K562 (cell line): ENCODE measurements at regions not wholly inside any gene's neighbourhood (a gene's known extent, or its start where the extent isn't known, plus 50 kb on each side); places are given as distances from the start of the nearest gene placed in this dataset.
A peak's percentile ranks its signal among the peaks of the same experiment; 100 is the strongest.

ENCODE experiments used
- ATAC-seq: fragments of 200-7000 bp; cut with Tn5 transposase; 3 replicates; pipeline ENCODE4 v1.9.1; 2020; ENCODE audit warnings: moderate library complexity
- BruUV-seq: library from RNA; stranded (reverse); fragments of 400-500 nt; replicated peaks from 2 replicates; lab custom pipeline; 2021; lab: Mats Ljungman, UMichigan
- CTCF ChIA-PET: fragments of 300-600 bp; formaldehyde crosslinking; extraction: SDS; loops from one replicate; lab custom pipeline; 2021; ENCODE audit warnings: low intra/inter-chr PET ratio; lab: Yijun Ruan, JAX
- POLR2A ChIA-PET: fragments of 300-600, 350-650 bp; sonication (Branson Sonifier 250); formaldehyde crosslinking; extraction: SDS; loops from one replicate; lab custom pipeline; 2021; ENCODE audit warnings: antibody characterized with exemption, inconsistent platforms; lab: Yijun Ruan, JAX
- DNase-seq, 4 experiments: peaks; one replicate each; pipeline versions ENCODE4 v3.0.0 to v3.0.0-alpha.2; 2011 to 2018; ENCODE audit warnings: low spot score in 3 of 4, mixed read lengths in 3 of 4; ENCODE audit errors: extremely low read depth in 1 of 4
- FAIRE-seq: peaks from 2 replicates; lab custom pipeline; 2011; peaks lifted over from hg19 to GRCh38; lab: Jason Lieb, UNC
- H2AFZ ChIP-seq: 2 replicates; pipeline ENCODE4 v1.6.0; 2011; ENCODE audit warnings: low read depth, low read length, control low read depth, inconsistent platforms
- H3K27ac ChIP-seq: fragments of 200-600 bp; 3 replicates; pipeline ENCODE4 v1.8.0; 2011; ENCODE audit warnings: low read depth, mild to moderate bottlenecking, control low read depth, inconsistent platforms, low read length, moderate library complexity, mixed read lengths; ENCODE audit errors: extremely low read depth
- H3K27me3 ChIP-seq, 2 experiments: fragments of 300-600 bp in 1 of 2; 2 replicates in 1 of 2; 3 replicates in 1 of 2; pipeline versions ENCODE4 v1.6.0 to v1.8.0; 2011; ENCODE audit warnings: inconsistent platforms in 2 of 2, low read length in 2 of 2, mild to moderate bottlenecking in 1 of 2, mixed read lengths in 1 of 2, moderate library complexity in 1 of 2; ENCODE audit not compliant: control insufficient read depth in 2 of 2, insufficient read depth in 2 of 2
- H3K36me3 ChIP-seq: fragments of 300-600 bp; 3 replicates; pipeline ENCODE4 v1.8.0; 2011; ENCODE audit warnings: mild to moderate bottlenecking, low read length, inconsistent platforms; ENCODE audit not compliant: control insufficient read depth, insufficient read depth
- H3K4me1 ChIP-seq, 2 experiments: fragments of 200-600 bp in 1 of 2; replicated peaks in 1 of 2; 2 replicates in 1 of 2; 3 replicates in 1 of 2; pipeline versions ENCODE4 v1.5.1 to v1.8.0; 2011; ENCODE audit warnings: inconsistent platforms in 2 of 2, low read length in 2 of 2, mild to moderate bottlenecking in 1 of 2, mixed read lengths in 1 of 2, moderate library complexity in 1 of 2; ENCODE audit not compliant: control insufficient read depth in 2 of 2, insufficient read depth in 2 of 2
- H3K4me2 ChIP-seq: 2 replicates; pipeline ENCODE4 v1.6.1; 2011; ENCODE audit warnings: low read length, control low read depth, inconsistent platforms, mixed read lengths; ENCODE audit not compliant: insufficient read depth
- H3K4me3 ChIP-seq: fragments of 200-600 bp; sonication (generic), shearing (Covaris generic); 2 replicates; pipeline ENCODE4 v1.5.1; 2016; ENCODE audit warnings: control low read depth, inconsistent platforms
- H3K79me2 ChIP-seq: fragments of 200-600 bp; 3 replicates; pipeline ENCODE4 v1.8.0; 2011; ENCODE audit warnings: low read length, inconsistent platforms; ENCODE audit not compliant: control insufficient read depth, insufficient read depth
- H3K9ac ChIP-seq, 2 experiments: 2 replicates each; pipeline versions ENCODE4 v1.6.0 to v1.6.1; 2011; ENCODE audit warnings: low read depth in 2 of 2, low read length in 2 of 2, control low read depth in 1 of 2, inconsistent platforms in 1 of 2, mild to moderate bottlenecking in 1 of 2, mixed read lengths in 1 of 2; ENCODE audit not compliant: insufficient read depth in 1 of 2
- H3K9me1 ChIP-seq: one replicate; pipeline ENCODE4 v1.6.0; 2011; ENCODE audit warnings: inconsistent platforms, mild to moderate bottlenecking, low read length, moderate library complexity; ENCODE audit not compliant: control insufficient read depth, insufficient read depth
- H3K9me3 ChIP-seq: replicated peaks from 2 replicates; pipeline ENCODE4 v1.5.1; 2011; ENCODE audit warnings: low read depth, low read length, inconsistent platforms; ENCODE audit not compliant: control insufficient read depth, insufficient read depth
- H4K20me1 ChIP-seq: replicated peaks from 2 replicates; pipeline ENCODE4 v1.6.1; 2011; ENCODE audit warnings: low read length, inconsistent platforms, mixed read lengths; ENCODE audit not compliant: control insufficient read depth, insufficient read depth
- CBFA2T2 ChIP-seq: fragments of 450-650 bp; conservative IDR thresholded peaks from 2 replicates; pipeline ENCODE4 v1.6.1; 2017; ENCODE audit warnings: mild to moderate bottlenecking
- DNMT1 ChIP-seq: fragments of 450-650 bp; IDR thresholded peaks from 2 replicates; pipeline ENCODE4 v1.6.1; 2016; ENCODE audit warnings: antibody characterized with exemption, mild to moderate bottlenecking
- ELF1 ChIP-seq: fragments of 200-800 bp; sonication (Bioruptor generic); IDR thresholded peaks from 2 replicates; pipeline ENCODE4 v1.6.1; 2016; ENCODE audit warnings: missing genetic modification characterization, missing compliant biosample characterization
- HMG20A ChIP-seq: fragments of 450-650 bp; formaldehyde crosslinking; conservative IDR thresholded peaks from 2 replicates; pipeline ENCODE4 v1.4.0; 2020; ENCODE audit warnings: mild to moderate bottlenecking, mixed read lengths
- KAT2B ChIP-seq: IDR thresholded peaks from one replicate; pipeline ENCODE4 v1.6.1; 2012; ENCODE audit warnings: low read depth, mild to moderate bottlenecking, control low read depth, inconsistent platforms, low read length, moderate library complexity
- SMARCC2 ChIP-seq: fragments of 450-650 bp; IDR thresholded peaks from 2 replicates; pipeline ENCODE4 v1.6.1; 2017; ENCODE audit warnings: antibody characterized with exemption, moderate library complexity, mild to moderate bottlenecking, low read depth
- STAT5B ChIP-seq: fragments of 250-450 bp; sonication (Bioruptor Pico); IDR thresholded peaks from 2 replicates; pipeline ENCODE4 v1.8.0; 2021; ENCODE audit warnings: mild to moderate bottlenecking, inconsistent platforms
- TOE1 ChIP-seq, 2 experiments: fragments of 450-650 bp in 1 of 2; sonication (generic) in 1 of 2; formaldehyde crosslinking in 1 of 2; IDR thresholded peaks; 2 replicates each; pipeline versions ENCODE4 v1.7.1 to v1.8.0; 2016 to 2022; ENCODE audit warnings: borderline replicate concordance in 2 of 2, mild to moderate bottlenecking in 2 of 2, antibody characterized with exemption in 1 of 2, inconsistent platforms in 1 of 2, low read depth in 1 of 2, missing genetic modification reagents in 1 of 2, moderate library complexity in 1 of 2
- ZNF23 ChIP-seq: fragments of 250-450 bp; sonication (Bioruptor Pico); IDR thresholded peaks from 2 replicates; pipeline ENCODE4 v1.4.0; 2020; ENCODE audit warnings: mild to moderate bottlenecking
- ZNF316 ChIP-seq: fragments of 450-650 bp; IDR thresholded peaks from 2 replicates; pipeline ENCODE4 v1.6.1; 2016
- WGBS: fragments of 100-300 bp; shearing (Covaris generic); methylation state at CpG from one replicate; pipeline ENCODE4 v1.1.6; 2016; ENCODE audit warnings: low coverage, mixed read lengths; ENCODE audit not compliant: insufficient coverage; ENCODE audit errors: missing lambda C conversion rate; 5-methylcytosine and 5-hydroxymethylcytosine counted together
- in situ Hi-C: fragments of 300-500 bp; cut with MboI; formaldehyde crosslinking; loops from 4 replicates; pipeline ENCODE4 v1.15.0; 2018; ENCODE audit warnings: inconsistent platforms, mixed read lengths
- intact Hi-C: fragments of 100-400 bp; cut with micrococcal nuclease; formaldehyde crosslinking; loops from 2 replicates; pipeline ENCODE4 v1.14.2; 2022
- TF ChIP-seq, protein P1 (sequence below): IDR thresholded peaks from 3 replicates; pipeline ENCODE4 v1.6.1; 2011; ENCODE audit warnings: borderline replicate concordance, mild to moderate bottlenecking; ENCODE audit not compliant: insufficient read length, insufficient read depth
- TF ChIP-seq, protein P2 (sequence below): fragments of 450-650 bp; formaldehyde crosslinking; IDR thresholded peaks from 2 replicates; pipeline ENCODE4 v1.4.0; 2020; ENCODE audit warnings: mild to moderate bottlenecking, moderate library complexity
- TF ChIP-seq, protein P3 (sequence below): fragments of 450-650 bp; IDR thresholded peaks from 2 replicates; pipeline ENCODE4 v1.6.1; 2018; ENCODE audit not compliant: partially characterized antibody
- TF ChIP-seq, protein P4 (sequence below): fragments of 250-450 bp; sonication (Bioruptor Pico); IDR thresholded peaks from 2 replicates; pipeline ENCODE4 v1.9.0; 2021; ENCODE audit warnings: mild to moderate bottlenecking

DNA sequence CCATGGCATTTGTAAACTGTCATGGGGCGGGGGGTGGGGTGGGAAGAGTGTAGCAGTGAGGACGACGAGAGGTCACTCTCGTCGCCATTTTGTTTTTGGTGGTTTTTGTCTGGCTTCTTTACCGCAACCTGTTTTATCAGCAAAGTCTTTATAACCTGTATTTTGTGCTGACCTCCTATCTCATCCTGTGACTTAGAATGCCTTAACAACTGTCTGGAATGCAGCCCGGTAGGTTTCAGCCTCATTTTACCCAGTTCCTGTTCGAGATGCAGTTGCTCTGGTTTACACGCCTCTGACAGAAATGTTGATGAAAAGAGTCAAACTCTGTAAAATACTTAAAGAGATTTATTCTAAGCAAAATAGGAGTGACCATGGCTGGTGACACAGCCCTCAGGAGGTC is 852.0 kb downstream of the DACH1 start:
- Histone ChIP-seq H3K36me3 (no peaks in the 10 kb centered on the region), H3K4me3 (no peak overlapping the region), H3K4me1 (no peaks in the 10 kb centered on the region), H3K4me2 (no peak overlapping the region), H3K27me3 (no peaks in the 10 kb centered on the region), H4K20me1 (no peaks in the 10 kb centered on the region), H3K79me2 (no peaks in the 10 kb centered on the region), H2AFZ (no peak overlapping the region), H3K9ac (no peak overlapping the region), H3K9me1 (no peaks in the 10 kb centered on the region), H3K27ac (no peak overlapping the region), H3K9me3 (no peaks in the 10 kb centered on the region)
- ChIA-PET CTCF (no interaction called here), POLR2A (no interaction called here)
- DNase-seq (peak in 1 of 4 experiments; percentile 1), ATAC-seq (no peak), FAIRE-seq (no peak)
- intact Hi-C loops = no loop called here
- 0% methylated on average over 2 of the region's 9 CpGs for WGBS
- TF ChIP-seq HMG20A (CRISPR knock-in tag) (no peak), KAT2B (no peak), SMARCC2 (no peak), DNMT1 (no peak), TOE1 (IDR thresholded peaks at IDR 0.05; ENCODE audit: borderline replicate concordance) (no peak), TOE1 (CRISPR knock-in tag; IDR thresholded peaks at IDR 0.05; ENCODE audit: borderline replicate concordance, low read depth) (no peak), ZNF23 (CRISPR knock-in tag) (no peak), STAT5B (CRISPR knock-in tag) (no peak), CBFA2T2 (no peak), ZNF316 (no peak), ELF1 (tag) (no peak)
- TF ChIP-seq, protein P1, sequence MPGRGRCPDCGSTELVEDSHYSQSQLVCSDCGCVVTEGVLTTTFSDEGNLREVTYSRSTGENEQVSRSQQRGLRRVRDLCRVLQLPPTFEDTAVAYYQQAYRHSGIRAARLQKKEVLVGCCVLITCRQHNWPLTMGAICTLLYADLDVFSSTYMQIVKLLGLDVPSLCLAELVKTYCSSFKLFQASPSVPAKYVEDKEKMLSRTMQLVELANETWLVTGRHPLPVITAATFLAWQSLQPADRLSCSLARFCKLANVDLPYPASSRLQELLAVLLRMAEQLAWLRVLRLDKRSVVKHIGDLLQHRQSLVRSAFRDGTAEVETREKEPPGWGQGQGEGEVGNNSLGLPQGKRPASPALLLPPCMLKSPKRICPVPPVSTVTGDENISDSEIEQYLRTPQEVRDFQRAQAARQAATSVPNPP = no peak
- TF ChIP-seq, protein P2, sequence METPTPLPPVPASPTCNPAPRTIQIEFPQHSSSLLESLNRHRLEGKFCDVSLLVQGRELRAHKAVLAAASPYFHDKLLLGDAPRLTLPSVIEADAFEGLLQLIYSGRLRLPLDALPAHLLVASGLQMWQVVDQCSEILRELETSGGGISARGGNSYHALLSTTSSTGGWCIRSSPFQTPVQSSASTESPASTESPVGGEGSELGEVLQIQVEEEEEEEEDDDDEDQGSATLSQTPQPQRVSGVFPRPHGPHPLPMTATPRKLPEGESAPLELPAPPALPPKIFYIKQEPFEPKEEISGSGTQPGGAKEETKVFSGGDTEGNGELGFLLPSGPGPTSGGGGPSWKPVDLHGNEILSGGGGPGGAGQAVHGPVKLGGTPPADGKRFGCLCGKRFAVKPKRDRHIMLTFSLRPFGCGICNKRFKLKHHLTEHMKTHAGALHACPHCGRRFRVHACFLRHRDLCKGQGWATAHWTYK = no peak
- TF ChIP-seq, protein P3, sequence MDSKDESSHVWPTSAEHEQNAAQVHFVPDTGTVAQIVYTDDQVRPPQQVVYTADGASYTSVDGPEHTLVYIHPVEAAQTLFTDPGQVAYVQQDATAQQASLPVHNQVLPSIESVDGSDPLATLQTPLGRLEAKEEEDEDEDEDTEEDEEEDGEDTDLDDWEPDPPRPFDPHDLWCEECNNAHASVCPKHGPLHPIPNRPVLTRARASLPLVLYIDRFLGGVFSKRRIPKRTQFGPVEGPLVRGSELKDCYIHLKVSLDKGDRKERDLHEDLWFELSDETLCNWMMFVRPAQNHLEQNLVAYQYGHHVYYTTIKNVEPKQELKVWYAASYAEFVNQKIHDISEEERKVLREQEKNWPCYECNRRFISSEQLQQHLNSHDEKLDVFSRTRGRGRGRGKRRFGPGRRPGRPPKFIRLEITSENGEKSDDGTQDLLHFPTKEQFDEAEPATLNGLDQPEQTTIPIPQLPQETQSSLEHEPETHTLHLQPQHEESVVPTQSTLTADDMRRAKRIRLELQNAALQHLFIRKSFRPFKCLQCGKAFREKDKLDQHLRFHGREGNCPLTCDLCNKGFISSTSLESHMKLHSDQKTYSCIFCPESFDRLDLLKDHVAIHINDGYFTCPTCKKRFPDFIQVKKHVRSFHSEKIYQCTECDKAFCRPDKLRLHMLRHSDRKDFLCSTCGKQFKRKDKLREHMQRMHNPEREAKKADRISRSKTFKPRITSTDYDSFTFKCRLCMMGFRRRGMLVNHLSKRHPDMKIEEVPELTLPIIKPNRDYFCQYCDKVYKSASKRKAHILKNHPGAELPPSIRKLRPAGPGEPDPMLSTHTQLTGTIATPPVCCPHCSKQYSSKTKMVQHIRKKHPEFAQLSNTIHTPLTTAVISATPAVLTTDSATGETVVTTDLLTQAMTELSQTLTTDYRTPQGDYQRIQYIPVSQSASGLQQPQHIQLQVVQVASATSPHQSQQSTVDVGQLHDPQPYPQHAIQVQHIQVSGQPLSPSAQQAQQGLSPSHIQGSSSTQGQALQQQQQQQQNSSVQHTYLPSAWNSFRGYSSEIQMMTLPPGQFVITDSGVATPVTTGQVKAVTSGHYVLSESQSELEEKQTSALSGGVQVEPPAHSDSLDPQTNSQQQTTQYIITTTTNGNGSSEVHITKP = no peak
- TF ChIP-seq, protein P4, sequence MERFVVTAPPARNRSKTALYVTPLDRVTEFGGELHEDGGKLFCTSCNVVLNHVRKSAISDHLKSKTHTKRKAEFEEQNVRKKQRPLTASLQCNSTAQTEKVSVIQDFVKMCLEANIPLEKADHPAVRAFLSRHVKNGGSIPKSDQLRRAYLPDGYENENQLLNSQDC (CRISPR knock-in tag) = no peak
- in situ Hi-C loops = no loop called here
- BruUV-seq = no TSS peak
